Stimulated activated CD8-positive, alpha-beta memory T cell treated with anti-CD3 and anti-CD28 coated beads, Interleukin-4, amount 100 ng/mL, for 24 hours (primary cell): ENCODE measurements at regions not wholly inside any gene's neighbourhood (a gene's known extent, or its start where the extent isn't known, plus 50 kb on each side); places are given as distances from the start of the nearest gene placed in this dataset.

Experiments
- DNase-seq: peaks from one replicate; pipeline ENCODE4 v3.0.0-alpha.2; 2020; ENCODE audit warnings: low read depth

GRCh38 chr16:7185165-7185564 lies 147.5 kb upstream of the RBFOX1 start:
- DNase-seq, result no peak

GRCh38 chr16:7183768-7184167 lies 148.9 kb upstream of the RBFOX1 start:
- no peak for DNase-seq

- no peak for DNase-seq
Observed at GRCh38 chr16:7182510-7183109, 150.0 kb upstream of the RBFOX1 start.

GRCh38 chr16:7177875-7178274 lies 154.8 kb upstream of the RBFOX1 start:
- no peak for DNase-seq

GRCh38 chr16:7171151-7171550 lies 161.5 kb upstream of the RBFOX1 start:
- DNase-seq, result no peak

GRCh38 chr16:7167626-7168025 lies 165.0 kb upstream of the RBFOX1 start:
- no peak for DNase-seq

- DNase-seq, result no peak
Observed at GRCh38 chr16:7161891-7162290, 170.8 kb upstream of the RBFOX1 start.

- no peak for DNase-seq
Observed at GRCh38 chr16:7160093-7160492, 172.6 kb upstream of the RBFOX1 start.

- no peak for DNase-seq
Observed at GRCh38 chr16:7158481-7158880, 174.2 kb upstream of the RBFOX1 start.

GRCh38 chr16:7150230-7150629 lies 182.4 kb upstream of the RBFOX1 start:
- DNase-seq, result no peak

GRCh38 chr16:7148606-7149005 lies 184.0 kb upstream of the RBFOX1 start:
- no peak for DNase-seq

GRCh38 chr16:7140899-7141298 lies 191.7 kb upstream of the RBFOX1 start:
- no peak for DNase-seq

GRCh38 chr16:7137560-7138330 lies 194.9 kb upstream of the RBFOX1 start:
- no peak for DNase-seq

- DNase-seq, result no peak
Observed at GRCh38 chr16:7132465-7132864, 200.2 kb upstream of the RBFOX1 start.

- no peak for DNase-seq
Observed at GRCh38 chr16:7124701-7125100, 207.9 kb upstream of the RBFOX1 start.

- no peak for DNase-seq
Observed at GRCh38 chr16:7124242-7124641, 208.4 kb upstream of the RBFOX1 start.

- no peak for DNase-seq
Observed at GRCh38 chr16:7116734-7117133, 215.9 kb upstream of the RBFOX1 start.

- no peak for DNase-seq
Observed at GRCh38 chr16:7115898-7116297, 216.7 kb upstream of the RBFOX1 start.

GRCh38 chr16:7113949-7114348 lies 218.7 kb upstream of the RBFOX1 start:
- DNase-seq, result no peak

- DNase-seq, result no peak
Observed at GRCh38 chr16:7113395-7113794, 219.2 kb upstream of the RBFOX1 start.

- no peak for DNase-seq
Observed at GRCh38 chr16:7111265-7111664, 221.4 kb upstream of the RBFOX1 start.

- DNase-seq, result no peak
Observed at GRCh38 chr16:7107436-7107835, 225.2 kb upstream of the RBFOX1 start.

- no peak for DNase-seq
Observed at GRCh38 chr16:7103056-7103455, 229.6 kb upstream of the RBFOX1 start.

GRCh38 chr16:7101054-7101453 lies 231.6 kb upstream of the RBFOX1 start:
- DNase-seq, result no peak
